ENCODE measurements at regions not wholly inside any gene's neighbourhood (a gene's known extent, or its start where the extent isn't known, plus 50 kb on each side); places are given as distances from the start of the nearest gene placed in this dataset.

DNA sequence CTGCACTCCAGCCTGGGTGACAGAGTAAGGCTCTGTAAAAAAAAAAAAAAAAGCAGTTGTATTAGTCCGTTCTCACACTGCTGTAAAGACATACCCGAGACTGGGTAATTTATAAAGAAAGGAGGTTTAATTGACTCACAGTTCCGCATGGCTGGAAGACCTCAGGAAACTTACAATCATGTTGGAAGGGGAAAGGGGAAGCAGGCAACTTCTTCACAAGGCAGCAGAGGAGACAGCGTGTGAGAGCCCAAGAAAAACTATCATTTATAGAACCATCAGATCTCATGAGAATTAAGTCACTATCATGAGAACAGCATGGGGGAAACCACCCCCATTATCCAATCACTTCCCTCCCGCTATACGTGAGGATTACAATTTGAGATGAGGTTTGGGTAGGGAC is 151.7 kb upstream of the NR5A2 start:
- Histone ChIP-seq H3K36me3 (ENCODE audit: control insufficient read depth in 2 of 2, insufficient read depth in 1 of 2, low read length in 2 of 2) (no peaks in the 10 kb centered on the region), H3K4me3 (ENCODE audit: low read depth, low read length) (no peak overlapping the region), H3K9me3 (ENCODE audit: control insufficient read depth, insufficient read depth, low read depth, low read length) (no peaks in the 10 kb centered on the region), H3K27ac (ENCODE audit: extremely low read depth, low read depth, low read length) (no peak overlapping the region), H3K4me1 (ENCODE audit: control insufficient read depth, insufficient read depth, low read length) (no peaks in the 10 kb centered on the region)
- TF ChIP-seq ZNF560 (tag by site-specific recombination; IDR thresholded peaks at IDR 0.05; ENCODE audit: borderline replicate concordance) (no peak), ZSCAN30 (tag by site-specific recombination; IDR thresholded peaks at IDR 0.05) (no peak), ZBTB49 (tag by site-specific recombination; IDR thresholded peaks at IDR 0.05; ENCODE audit: low read depth) (no peak), ZNF248 (tag by site-specific recombination; IDR thresholded peaks at IDR 0.05) (no peak), ZNF362 (tag by site-specific recombination; IDR thresholded peaks at IDR 0.05) (no peak), ZNF473 (tag by site-specific recombination; IDR thresholded peaks at IDR 0.05) (no peak), ZNF266 (tag by site-specific recombination; IDR thresholded peaks at IDR 0.05; ENCODE audit: low read depth) (no peak), OVOL3 (tag by site-specific recombination; IDR thresholded peaks at IDR 0.05) (no peak), SP3 (tag by site-specific recombination; IDR thresholded peaks at IDR 0.05) (no peak), ZNF157 (tag by site-specific recombination; IDR thresholded peaks at IDR 0.05) (no peak), ZNF776 (tag by site-specific recombination; IDR thresholded peaks at IDR 0.05; ENCODE audit: borderline replicate concordance) (no peak), ZNF146 (tag by site-specific recombination; IDR thresholded peaks at IDR 0.05) (no peak), ZNF629 (tag by site-specific recombination; IDR thresholded peaks at IDR 0.05) (no peak), HOXC10 (CRISPR knock-in tag; IDR thresholded peaks at IDR 0.05) (no peak), ZNF121 (tag by site-specific recombination; IDR thresholded peaks at IDR 0.05) (no peak), GLIS2 (tag by site-specific recombination; IDR thresholded peaks at IDR 0.05) (no peak), ZNF792 (tag by site-specific recombination; IDR thresholded peaks at IDR 0.05) (no peak), ZNF544 (tag by site-specific recombination; IDR thresholded peaks at IDR 0.05) (no peak)
- TF ChIP-seq, protein P1, sequence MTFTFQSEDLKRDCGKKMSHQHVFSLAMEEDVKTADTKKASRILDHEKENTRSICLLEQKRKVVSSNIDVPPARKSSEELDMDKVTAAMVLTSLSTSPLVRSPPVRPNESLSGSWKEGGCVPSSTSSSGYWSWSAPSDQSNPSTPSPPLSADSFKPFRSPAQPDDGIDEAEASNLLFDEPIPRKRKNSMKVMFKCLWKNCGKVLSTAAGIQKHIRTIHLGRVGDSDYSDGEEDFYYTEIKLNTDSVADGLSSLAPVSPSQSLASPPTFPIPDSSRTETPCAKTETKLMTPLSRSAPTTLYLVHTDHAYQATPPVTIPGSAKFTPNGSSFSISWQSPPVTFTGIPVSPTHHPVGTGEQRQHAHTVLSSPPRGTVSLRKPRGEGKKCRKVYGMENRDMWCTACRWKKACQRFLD (tag by site-specific recombination; IDR thresholded peaks at IDR 0.05), result no peak
- TF ChIP-seq, protein P2, sequence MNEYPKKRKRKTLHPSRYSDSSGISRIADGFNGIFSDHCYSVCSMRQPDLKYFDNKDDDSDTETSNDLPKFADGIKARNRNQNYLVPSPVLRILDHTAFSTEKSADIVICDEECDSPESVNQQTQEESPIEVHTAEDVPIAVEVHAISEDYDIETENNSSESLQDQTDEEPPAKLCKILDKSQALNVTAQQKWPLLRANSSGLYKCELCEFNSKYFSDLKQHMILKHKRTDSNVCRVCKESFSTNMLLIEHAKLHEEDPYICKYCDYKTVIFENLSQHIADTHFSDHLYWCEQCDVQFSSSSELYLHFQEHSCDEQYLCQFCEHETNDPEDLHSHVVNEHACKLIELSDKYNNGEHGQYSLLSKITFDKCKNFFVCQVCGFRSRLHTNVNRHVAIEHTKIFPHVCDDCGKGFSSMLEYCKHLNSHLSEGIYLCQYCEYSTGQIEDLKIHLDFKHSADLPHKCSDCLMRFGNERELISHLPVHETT (tag by site-specific recombination; IDR thresholded peaks at IDR 0.05), result no peak
- ChIA-PET CTCF (no interaction called here), POLR2A (interaction anchor here (0.6 kb wide), 1 partner anchor 872 kb away, joined by 4 read pairs; no protein-coding TSS in a partner anchor)

DNA sequence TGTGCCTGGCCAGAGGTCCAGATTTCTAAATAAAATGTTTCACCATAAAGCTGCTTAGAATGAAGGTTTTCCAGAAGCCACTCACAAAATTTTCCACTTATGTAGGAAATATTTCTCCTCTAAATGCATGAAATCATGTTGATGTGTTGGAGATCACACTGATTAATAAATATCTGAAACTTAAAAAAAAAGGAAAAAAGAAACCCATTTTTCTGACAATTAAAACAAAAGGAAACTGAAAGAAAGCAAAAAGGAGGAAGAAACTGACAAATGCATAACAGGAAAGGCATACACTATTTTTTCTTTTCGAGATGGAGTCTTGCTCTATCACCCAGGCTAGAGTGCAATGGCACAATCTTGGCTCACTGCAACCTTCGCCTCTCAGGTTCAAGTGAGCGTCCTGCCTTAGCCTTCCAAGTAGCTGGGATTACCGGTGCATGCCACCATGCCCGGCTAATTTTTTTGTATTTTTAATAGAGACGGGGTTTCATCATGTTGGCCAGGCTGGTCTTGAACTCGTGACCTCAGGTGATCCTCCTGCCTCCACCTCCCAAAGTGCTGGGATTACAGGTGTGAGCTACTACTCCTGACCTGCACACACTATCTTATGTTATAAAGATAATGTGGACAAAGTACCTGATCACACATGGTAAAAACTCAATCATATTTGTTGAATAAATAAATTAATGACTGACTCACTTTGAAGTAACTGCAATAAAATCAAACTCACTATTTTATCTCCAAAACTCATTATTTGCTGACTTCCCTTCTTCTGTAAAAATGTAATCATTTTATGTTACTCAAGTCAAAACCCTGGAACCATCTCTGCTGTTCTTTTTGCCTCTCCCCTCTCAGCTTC is 149.8 kb upstream of the NR5A2 start:
- no peaks in the 10 kb centered on the region for H3K9me3 ChIP-seq (ENCODE audit: control insufficient read depth, insufficient read depth, low read depth, low read length)
- no peak overlapping the region for H3K4me3 ChIP-seq (ENCODE audit: low read depth, low read length)
- H3K36me3 ChIP-seq (ENCODE audit: control insufficient read depth in 2 of 2, insufficient read depth in 1 of 2, low read length in 2 of 2), result no peaks in the 10 kb centered on the region
- CTCF ChIA-PET, result no interaction called here
- H3K4me1 ChIP-seq (ENCODE audit: control insufficient read depth, insufficient read depth, low read length), result no peaks in the 10 kb centered on the region
- POLR2A ChIA-PET, result no interaction called here
- H3K27ac ChIP-seq (ENCODE audit: extremely low read depth, low read depth, low read length), result no peak overlapping the region
- TF ChIP-seq BCL11A (tag by site-specific recombination; IDR thresholded peaks at IDR 0.05; ENCODE audit: low read depth) (no peak), KLF8 (tag by site-specific recombination; IDR thresholded peaks at IDR 0.05) (no peak), YY1 (tag by site-specific recombination; IDR thresholded peaks at IDR 0.05) (no peak), ZNF23 (tag by site-specific recombination; IDR thresholded peaks at IDR 0.05; ENCODE audit: borderline replicate concordance) (no peak)
- TF ChIP-seq, protein P3, sequence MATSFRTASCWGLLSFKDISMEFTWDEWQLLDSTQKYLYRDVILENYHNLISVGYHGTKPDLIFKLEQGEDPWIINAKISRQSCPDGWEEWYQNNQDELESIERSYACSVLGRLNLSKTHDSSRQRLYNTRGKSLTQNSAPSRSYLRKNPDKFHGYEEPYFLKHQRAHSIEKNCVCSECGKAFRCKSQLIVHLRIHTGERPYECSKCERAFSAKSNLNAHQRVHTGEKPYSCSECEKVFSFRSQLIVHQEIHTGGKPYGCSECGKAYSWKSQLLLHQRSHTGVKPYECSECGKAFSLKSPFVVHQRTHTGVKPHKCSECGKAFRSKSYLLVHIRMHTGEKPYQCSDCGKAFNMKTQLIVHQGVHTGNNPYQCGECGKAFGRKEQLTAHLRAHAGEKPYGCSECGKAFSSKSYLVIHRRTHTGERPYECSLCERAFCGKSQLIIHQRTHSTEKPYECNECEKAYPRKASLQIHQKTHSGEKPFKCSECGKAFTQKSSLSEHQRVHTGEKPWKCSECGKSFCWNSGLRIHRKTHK (tag by site-specific recombination; IDR thresholded peaks at IDR 0.05), result no peak
- TF ChIP-seq, protein P4, sequence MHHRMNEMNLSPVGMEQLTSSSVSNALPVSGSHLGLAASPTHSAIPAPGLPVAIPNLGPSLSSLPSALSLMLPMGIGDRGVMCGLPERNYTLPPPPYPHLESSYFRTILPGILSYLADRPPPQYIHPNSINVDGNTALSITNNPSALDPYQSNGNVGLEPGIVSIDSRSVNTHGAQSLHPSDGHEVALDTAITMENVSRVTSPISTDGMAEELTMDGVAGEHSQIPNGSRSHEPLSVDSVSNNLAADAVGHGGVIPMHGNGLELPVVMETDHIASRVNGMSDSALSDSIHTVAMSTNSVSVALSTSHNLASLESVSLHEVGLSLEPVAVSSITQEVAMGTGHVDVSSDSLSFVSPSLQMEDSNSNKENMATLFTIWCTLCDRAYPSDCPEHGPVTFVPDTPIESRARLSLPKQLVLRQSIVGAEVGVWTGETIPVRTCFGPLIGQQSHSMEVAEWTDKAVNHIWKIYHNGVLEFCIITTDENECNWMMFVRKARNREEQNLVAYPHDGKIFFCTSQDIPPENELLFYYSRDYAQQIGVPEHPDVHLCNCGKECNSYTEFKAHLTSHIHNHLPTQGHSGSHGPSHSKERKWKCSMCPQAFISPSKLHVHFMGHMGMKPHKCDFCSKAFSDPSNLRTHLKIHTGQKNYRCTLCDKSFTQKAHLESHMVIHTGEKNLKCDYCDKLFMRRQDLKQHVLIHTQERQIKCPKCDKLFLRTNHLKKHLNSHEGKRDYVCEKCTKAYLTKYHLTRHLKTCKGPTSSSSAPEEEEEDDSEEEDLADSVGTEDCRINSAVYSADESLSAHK (tag by site-specific recombination; IDR thresholded peaks at IDR 0.05), result no peak

All from HEK293 (cell line).